Fibroblast of lung (primary cell): ENCODE measurements at regions not wholly inside any gene's neighbourhood (a gene's known extent, or its start where the extent isn't known, plus 50 kb on each side); places are given as distances from the start of the nearest gene placed in this dataset.

Experiments used
- CTCF ChIP-seq, 2 donors: IDR thresholded peaks in 1 of 2; conservative IDR thresholded peaks in 1 of 2; 1 replicate in 1 of 2; 2 replicates in 1 of 2; pipeline ENCODE4 v1.5.1; 2011 to 2012; ENCODE audit warnings: low read length in 2 of 2, control low read depth in 1 of 2, inconsistent platforms in 1 of 2, low read depth in 1 of 2, mild to moderate bottlenecking in 1 of 2
- EZH2 ChIP-seq: IDR thresholded peaks from 2 replicates; pipeline ENCODE4 v1.5.1; 2012; ENCODE audit warnings: low read length, control low read depth, mild to moderate bottlenecking; ENCODE audit errors: missing control alignments

GRCh38 chr15:93182703-93183205 is 93.7 kb upstream of the RGMA start:
- TF ChIP-seq CTCF (conservative IDR thresholded peaks at IDR 0.05 in 1 of 2, IDR thresholded peaks at IDR 0.05 in 1 of 2; ENCODE audit: low read depth in 1 of 2, low read length in 2 of 2) (no peak), EZH2 (no peak)
